OCI-LY7 (cell line): ENCODE measurements at regions not wholly inside any gene's neighbourhood (a gene's known extent, or its start where the extent isn't known, plus 50 kb on each side); places are given as distances from the start of the nearest gene placed in this dataset.

Experiments
- CTCF ChIP-seq: fragments of 200-600 bp; sonication (generic); conservative IDR thresholded peaks from 2 replicates; pipeline ENCODE4 v1.5.1; 2014; ENCODE audit warnings: mild to moderate bottlenecking, antibody characterized with exemption, low read length, moderate library complexity, mixed read lengths
- EZH2phosphoT487 ChIP-seq: fragments of 200-600 bp; sonication (generic); IDR thresholded peaks from 2 replicates; pipeline ENCODE4 v1.6.1; 2018; ENCODE audit warnings: low read depth, borderline replicate concordance, mild to moderate bottlenecking, mixed run types, antibody characterized with exemption, low read length, moderate library complexity, mixed read lengths

GRCh38 chr3:101163554-101163953 lies 156.8 kb downstream of the IMPG2 start:
- TF ChIP-seq CTCF (no peak), EZH2phosphoT487 (no peak)
